ENCODE measurements at regions not wholly inside any gene's neighbourhood (a gene's known extent, or its start where the extent isn't known, plus 50 kb on each side); places are given as distances from the start of the nearest gene placed in this dataset.

- TF ChIP-seq EZH2phosphoT487 (IDR thresholded peaks at IDR 0.05; ENCODE audit: borderline replicate concordance) (no peak), CTCF (conservative IDR thresholded peaks at IDR 0.05; ENCODE audit: low read length) (no peak)
- Histone ChIP-seq H2AFZ (ENCODE audit: low read length) (no peak overlapping the region), H3K9me3 (ENCODE audit: insufficient read depth, low read depth, low read length) (no peaks in the 10 kb centered on the region)
Measured at GRCh38 chr9:115362640-115363039, 244.7 kb upstream of the TNC start.

GRCh38 chr9:115364991-115365390, 247.0 kb upstream of the TNC start:
- Histone ChIP-seq H3K4me2 (ENCODE audit: low read depth, low read length, poor library complexity, severe bottlenecking) (no peak overlapping the region), H3K79me2 (ENCODE audit: insufficient read depth, low read length) (no peaks in the 10 kb centered on the region), H3K27me3 (ENCODE audit: insufficient read depth, low read length, poor library complexity, severe bottlenecking) (no peaks in the 10 kb centered on the region), H2AFZ (ENCODE audit: low read length) (no peak overlapping the region), H3K4me1 (ENCODE audit: insufficient read depth, low read length, poor library complexity, severe bottlenecking) (no peaks in the 10 kb centered on the region), H4K20me1 (ENCODE audit: insufficient read depth, low read length, poor library complexity, severe bottlenecking) (no peaks in the 10 kb centered on the region), H3K36me3 (ENCODE audit: insufficient read depth, low read length) (no peaks in the 10 kb centered on the region), H3K9ac (ENCODE audit: low read depth, low read length, poor library complexity, severe bottlenecking) (no peak overlapping the region), H3K9me2 (replicated peaks; ENCODE audit: low read depth, low read length) (no peaks in the 10 kb centered on the region), H3F3A (ENCODE audit: low read depth) (no peaks in the 10 kb centered on the region), H3K9me3 (ENCODE audit: insufficient read depth, low read depth, low read length) (no peaks in the 10 kb centered on the region), H3K4me3 (ENCODE audit: low read length, poor library complexity, severe bottlenecking) (no peak overlapping the region)
- no peak for TF ChIP-seq EZH2phosphoT487 (IDR thresholded peaks at IDR 0.05; ENCODE audit: borderline replicate concordance)

More at GRCh38 chr9:115362640-115363039, 244.7 kb upstream of the TNC start:
- no peaks in the 10 kb centered on the region for H3K79me2 ChIP-seq (ENCODE audit: insufficient read depth, low read length)
- H3K27me3 ChIP-seq (ENCODE audit: insufficient read depth, low read length, poor library complexity, severe bottlenecking) = no peaks in the 10 kb centered on the region
- H3K36me3 ChIP-seq (ENCODE audit: insufficient read depth, low read length) = no peaks in the 10 kb centered on the region
- no peak overlapping the region for H3K4me2 ChIP-seq (ENCODE audit: low read depth, low read length, poor library complexity, severe bottlenecking)
- H3K4me1 ChIP-seq (ENCODE audit: insufficient read depth, low read length, poor library complexity, severe bottlenecking) = no peaks in the 10 kb centered on the region
- no peak overlapping the region for H3K4me3 ChIP-seq (ENCODE audit: low read length, poor library complexity, severe bottlenecking)
- no peak overlapping the region for H3K9ac ChIP-seq (ENCODE audit: low read depth, low read length, poor library complexity, severe bottlenecking)
- H4K20me1 ChIP-seq (ENCODE audit: insufficient read depth, low read length, poor library complexity, severe bottlenecking) = no peaks in the 10 kb centered on the region
- no peaks in the 10 kb centered on the region for H3K9me2 ChIP-seq (replicated peaks; ENCODE audit: low read depth, low read length)
- no peaks in the 10 kb centered on the region for H3F3A ChIP-seq (ENCODE audit: low read depth)

- Histone ChIP-seq H3K79me2 (ENCODE audit: insufficient read depth, low read length) (no peaks in the 10 kb centered on the region), H3F3A (ENCODE audit: low read depth) (no peaks in the 10 kb centered on the region), H3K27me3 (ENCODE audit: insufficient read depth, low read length, poor library complexity, severe bottlenecking) (no peaks in the 10 kb centered on the region), H3K9me3 (ENCODE audit: insufficient read depth, low read depth, low read length) (no peaks in the 10 kb centered on the region), H3K36me3 (ENCODE audit: insufficient read depth, low read length) (no peaks in the 10 kb centered on the region), H3K4me1 (ENCODE audit: insufficient read depth, low read length, poor library complexity, severe bottlenecking) (no peaks in the 10 kb centered on the region), H2AFZ (ENCODE audit: low read length) (no peak overlapping the region), H3K9ac (ENCODE audit: low read depth, low read length, poor library complexity, severe bottlenecking) (no peak overlapping the region), H3K9me2 (replicated peaks; ENCODE audit: low read depth, low read length) (no peaks in the 10 kb centered on the region), H4K20me1 (ENCODE audit: insufficient read depth, low read length, poor library complexity, severe bottlenecking) (no peaks in the 10 kb centered on the region), H3K4me2 (ENCODE audit: low read depth, low read length, poor library complexity, severe bottlenecking) (no peak overlapping the region), H3K4me3 (ENCODE audit: low read length, poor library complexity, severe bottlenecking) (no peak overlapping the region)
- TF ChIP-seq EZH2phosphoT487 (IDR thresholded peaks at IDR 0.05; ENCODE audit: borderline replicate concordance) = no peak
- no peak for TF ChIP-seq CTCF (conservative IDR thresholded peaks at IDR 0.05; ENCODE audit: low read length)
Measured at GRCh38 chr9:115367321-115367720, 249.4 kb upstream of the TNC start.

GRCh38 chr9:115367780-115368525, 250.0 kb upstream of the TNC start:
- Histone ChIP-seq H3K4me2 (ENCODE audit: low read depth, low read length, poor library complexity, severe bottlenecking) (no peak overlapping the region), H3K9me3 (ENCODE audit: insufficient read depth, low read depth, low read length) (no peaks in the 10 kb centered on the region), H3K9ac (ENCODE audit: low read depth, low read length, poor library complexity, severe bottlenecking) (no peak overlapping the region), H4K20me1 (ENCODE audit: insufficient read depth, low read length, poor library complexity, severe bottlenecking) (no peaks in the 10 kb centered on the region), H3K79me2 (ENCODE audit: insufficient read depth, low read length) (no peaks in the 10 kb centered on the region), H2AFZ (ENCODE audit: low read length) (no peak overlapping the region), H3K9me2 (replicated peaks; ENCODE audit: low read depth, low read length) (no peaks in the 10 kb centered on the region), H3K4me1 (ENCODE audit: insufficient read depth, low read length, poor library complexity, severe bottlenecking) (no peaks in the 10 kb centered on the region), H3K27me3 (ENCODE audit: insufficient read depth, low read length, poor library complexity, severe bottlenecking) (no peaks in the 10 kb centered on the region), H3F3A (ENCODE audit: low read depth) (no peaks in the 10 kb centered on the region), H3K36me3 (ENCODE audit: insufficient read depth, low read length) (no peaks in the 10 kb centered on the region), H3K4me3 (ENCODE audit: low read length, poor library complexity, severe bottlenecking) (no peak overlapping the region)
- TF ChIP-seq EZH2phosphoT487 (IDR thresholded peaks at IDR 0.05; ENCODE audit: borderline replicate concordance) (no peak), CTCF (conservative IDR thresholded peaks at IDR 0.05; ENCODE audit: low read length) (no peak)

Measured in Loucy (cell line).